GM18498 (cell line): ENCODE measurements at regions not wholly inside any gene's neighbourhood (a gene's known extent, or its start where the extent isn't known, plus 50 kb on each side); places are given as distances from the start of the nearest gene placed in this dataset.

ENCODE experiments used
- ATAC-seq: cut with Tn5 transposase; IDR thresholded peaks from one replicate; pipeline ENCODE4 v1.9.1; 2021; ENCODE audit warnings: mild to moderate bottlenecking, moderate library complexity; ENCODE audit not compliant: unreplicated experiment

GRCh38 chr2:129711816-129712675 is 267.4 kb upstream of the RAB6C start:
- ATAC-seq = no peak

- ATAC-seq = no peak
Observed at GRCh38 chr2:129712676-129712985, 266.8 kb upstream of the RAB6C start.

GRCh38 chr2:129713337-129713736 is 266.1 kb upstream of the RAB6C start:
- ATAC-seq = no peak

GRCh38 chr2:129716781-129717559 is 262.5 kb upstream of the RAB6C start:
- no peak for ATAC-seq

- ATAC-seq = no peak
Observed at GRCh38 chr2:129717560-129718130, 261.8 kb upstream of the RAB6C start.

GRCh38 chr2:129719335-129719734 is 260.1 kb upstream of the RAB6C start:
- ATAC-seq = no peak

GRCh38 chr2:129720360-129720759 is 259.1 kb upstream of the RAB6C start:
- ATAC-seq = no peak

- ATAC-seq = no peak
Observed at GRCh38 chr2:129720761-129721160, 258.7 kb upstream of the RAB6C start.

GRCh38 chr2:129721236-129721635 is 258.2 kb upstream of the RAB6C start:
- no peak for ATAC-seq

- ATAC-seq = no peak
Observed at GRCh38 chr2:129721846-129722245, 257.6 kb upstream of the RAB6C start.

- no peak for ATAC-seq
Observed at GRCh38 chr2:129722306-129723019, 257.0 kb upstream of the RAB6C start.

- no peak for ATAC-seq
Observed at GRCh38 chr2:129723277-129724020, 256.0 kb upstream of the RAB6C start.

GRCh38 chr2:129724021-129724757 is 255.3 kb upstream of the RAB6C start:
- ATAC-seq = no peak

GRCh38 chr2:129726216-129726615 is 253.2 kb upstream of the RAB6C start:
- ATAC-seq = no peak

- ATAC-seq = no peak
Observed at GRCh38 chr2:129727286-129727685, 252.2 kb upstream of the RAB6C start.

- ATAC-seq = no peak
Observed at GRCh38 chr2:129728035-129728972, 251.2 kb upstream of the RAB6C start.

GRCh38 chr2:129729011-129729410 is 250.5 kb upstream of the RAB6C start:
- ATAC-seq = no peak

- no peak for ATAC-seq
Observed at GRCh38 chr2:129729646-129730045, 249.8 kb upstream of the RAB6C start.

- ATAC-seq = no peak
Observed at GRCh38 chr2:129730979-129731378, 248.5 kb upstream of the RAB6C start.
